VCaP (cell line): ENCODE measurements at regions not wholly inside any gene's neighbourhood (a gene's known extent, or its start where the extent isn't known, plus 50 kb on each side); places are given as distances from the start of the nearest gene placed in this dataset.

Source experiments
- H3K27ac ChIP-seq: fragments of 450-650 bp; 2 replicates; pipeline ENCODE4 v1.5.1; 2017
- CTCF ChIP-seq: fragments of 450-650 bp; conservative IDR thresholded peaks from 2 replicates; pipeline ENCODE4 v1.5.1; 2017; ENCODE audit warnings: mild to moderate bottlenecking, moderate library complexity

- TF ChIP-seq CTCF = no peak
- H3K27ac ChIP-seq = no peak overlapping the region
These were observed 103.5 kb upstream of the HS3ST5 start for GRCh38 chr6:114446342-114446741.

- H3K27ac ChIP-seq = no peak overlapping the region
- no peak for TF ChIP-seq CTCF
These were observed 103.0 kb upstream of the HS3ST5 start for GRCh38 chr6:114445846-114446245.

GRCh38 chr6:114439411-114439810 lies 96.6 kb upstream of the HS3ST5 start:
- H3K27ac ChIP-seq = no peak overlapping the region
- no peak for TF ChIP-seq CTCF

GRCh38 chr6:114437235-114437634 lies 94.4 kb upstream of the HS3ST5 start:
- TF ChIP-seq CTCF = no peak
- no peak overlapping the region for H3K27ac ChIP-seq

GRCh38 chr6:114436691-114437090 lies 93.9 kb upstream of the HS3ST5 start:
- no peak overlapping the region for H3K27ac ChIP-seq
- no peak for TF ChIP-seq CTCF

- no peak overlapping the region for H3K27ac ChIP-seq
- no peak for TF ChIP-seq CTCF
These were observed 93.2 kb upstream of the HS3ST5 start for GRCh38 chr6:114435985-114436384.

GRCh38 chr6:114432400-114432799 lies 89.6 kb upstream of the HS3ST5 start:
- TF ChIP-seq CTCF = no peak
- no peak overlapping the region for H3K27ac ChIP-seq

- H3K27ac ChIP-seq = no peak overlapping the region
- no peak for TF ChIP-seq CTCF
These were observed 88.8 kb upstream of the HS3ST5 start for GRCh38 chr6:114431641-114432040.
